Epithelial cell of esophagus (primary cell): ENCODE measurements at regions not wholly inside any gene's neighbourhood (a gene's known extent, or its start where the extent isn't known, plus 50 kb on each side); places are given as distances from the start of the nearest gene placed in this dataset.

Experiments
- DNase-seq: peaks from one replicate; pipeline ENCODE4 v3.0.0; 2010; ENCODE audit warnings: low read depth
- H3K4me3 ChIP-seq: 2 replicates; pipeline ENCODE4 v1.5.1; 2011; ENCODE audit warnings: mild to moderate bottlenecking, low read length, control low read depth
- CTCF ChIP-seq: IDR thresholded peaks from 2 replicates; pipeline ENCODE4 v1.5.1; 2011; ENCODE audit warnings: low read depth, mild to moderate bottlenecking, low read length, control low read depth, inconsistent platforms; ENCODE audit not compliant: insufficient read depth; ENCODE audit errors: missing control alignments

- H3K4me3 ChIP-seq, result no peak overlapping the region
- DNase-seq, result no peak
- no peak for TF ChIP-seq CTCF
These were observed 747.2 kb upstream of the CHD1 start for GRCh38 chr5:99675974-99676373.

GRCh38 chr5:99674101-99674500 lies 745.3 kb upstream of the CHD1 start:
- no peak overlapping the region for H3K4me3 ChIP-seq
- DNase-seq, result no peak
- TF ChIP-seq CTCF, result no peak

GRCh38 chr5:99664972-99665371 lies 736.2 kb upstream of the CHD1 start:
- DNase-seq, result no peak
- no peak for TF ChIP-seq CTCF

GRCh38 chr5:99651298-99651697 lies 722.5 kb upstream of the CHD1 start:
- TF ChIP-seq CTCF, result no peak
- no peak overlapping the region for H3K4me3 ChIP-seq
- no peak for DNase-seq

More at GRCh38 chr5:99664972-99665371, 736.2 kb upstream of the CHD1 start:
- no peak overlapping the region for H3K4me3 ChIP-seq

GRCh38 chr5:99646011-99646647 lies 717.3 kb upstream of the CHD1 start:
- no peak for DNase-seq
- TF ChIP-seq CTCF, result no peak
- H3K4me3 ChIP-seq, result no peak overlapping the region

GRCh38 chr5:99644822-99645221 lies 716.0 kb upstream of the CHD1 start:
- DNase-seq, result no peak
- H3K4me3 ChIP-seq, result no peak overlapping the region
- no peak for TF ChIP-seq CTCF

GRCh38 chr5:99640646-99641045 lies 711.8 kb upstream of the CHD1 start:
- H3K4me3 ChIP-seq, result no peak overlapping the region
- TF ChIP-seq CTCF, result no peak
- DNase-seq, result no peak
